Kidney tubule cell (primary cell): ENCODE measurements at regions not wholly inside any gene's neighbourhood (a gene's known extent, or its start where the extent isn't known, plus 50 kb on each side); places are given as distances from the start of the nearest gene placed in this dataset.
A peak's percentile ranks its signal among the peaks of the same experiment; 100 is the strongest.
"Not testable (repeated sequence)": the region's sequence is repeated elsewhere in the genome, so short reads cannot be mapped to it uniquely, and the experiment has no call there.

Experiments used
- DNase-seq: peaks from one replicate; pipeline ENCODE4 v3.0.0-alpha.2; 2018; ENCODE audit warnings: low spot score

GRCh38 chr5:112573441-112573840 is 154.4 kb upstream of the EPB41L4A start:
- DNase-seq, result no peak

GRCh38 chr5:112574536-112574935 is 155.5 kb upstream of the EPB41L4A start:
- DNase-seq, result no peak

- no peak for DNase-seq
Measured at GRCh38 chr5:112576298-112576925, 157.3 kb upstream of the EPB41L4A start.

GRCh38 chr5:112579599-112580170 is 158.0 kb upstream of the APC start:
- no peak for DNase-seq

- DNase-seq, result no peak
Measured at GRCh38 chr5:112581811-112582320, 155.8 kb upstream of the APC start.

- no peak for DNase-seq
Measured at GRCh38 chr5:112583166-112583565, 154.5 kb upstream of the APC start.

GRCh38 chr5:112584781-112585180 is 152.9 kb upstream of the APC start:
- DNase-seq, result peak; percentile 13

- no peak for DNase-seq
Measured at GRCh38 chr5:112586596-112587062, 151.1 kb upstream of the APC start.

GRCh38 chr5:112590858-112591257 is 146.8 kb upstream of the APC start:
- not testable (repeated sequence) for DNase-seq

GRCh38 chr5:112594095-112594850 is 143.4 kb upstream of the APC start:
- DNase-seq, result peak; percentile 12

- no peak for DNase-seq
Measured at GRCh38 chr5:112594941-112595340, 142.7 kb upstream of the APC start.

- no peak for DNase-seq
Measured at GRCh38 chr5:112597831-112598230, 139.9 kb upstream of the APC start.

- DNase-seq, result not testable (repeated sequence)
Measured at GRCh38 chr5:112600510-112600909, 137.2 kb upstream of the APC start.

GRCh38 chr5:112604732-112605630 is 132.7 kb upstream of the APC start:
- no peak for DNase-seq

GRCh38 chr5:112608975-112609374 is 128.7 kb upstream of the APC start:
- DNase-seq, result no peak

- DNase-seq, result no peak
Measured at GRCh38 chr5:112612663-112613062, 125.0 kb upstream of the APC start.

GRCh38 chr5:112614285-112614684 is 123.4 kb upstream of the APC start:
- no peak for DNase-seq

- peak; percentile 81 for DNase-seq
Measured at GRCh38 chr5:112614986-112615385, 122.7 kb upstream of the APC start.

GRCh38 chr5:112616812-112617547 is 120.7 kb upstream of the APC start:
- no peak for DNase-seq

GRCh38 chr5:112625246-112625645 is 112.4 kb upstream of the APC start:
- DNase-seq, result no peak
